Psoas muscle (tissue), 7 donors: ENCODE measurements at regions not wholly inside any gene's neighbourhood (a gene's known extent, or its start where the extent isn't known, plus 50 kb on each side); places are given as distances from the start of the nearest gene placed in this dataset.

Source experiments
- ATAC-seq, 4 donors: fragments of 200-7000 bp; cut with Tn5 transposase; one replicate each; pipeline ENCODE4 v1.9.1; 2020; ENCODE audit warnings: moderate library complexity in 3 of 4, mild to moderate bottlenecking in 2 of 4
- DNase-seq, 2 donors: peaks; one replicate each; pipeline ENCODE4 v3.0.0-alpha.2; 2020
- H3K27ac ChIP-seq: fragments of 200-600 bp; one replicate; pipeline ENCODE4 v1.8.0; 2022
- H3K27me3 ChIP-seq, 3 donors: fragments of 200-600 bp in 1 of 3; one replicate each; pipeline versions ENCODE4 v1.6.1 to v1.8.0; 2013 to 2022; ENCODE audit warnings: low read length in 2 of 3, mild to moderate bottlenecking in 2 of 3, moderate library complexity in 1 of 3; ENCODE audit not compliant: insufficient read depth in 3 of 3
- H3K36me3 ChIP-seq, 2 donors: fragments of 200-600 bp in 1 of 2; one replicate each; pipeline versions ENCODE4 v1.6.1 to v1.8.0; 2013 to 2022; ENCODE audit warnings: low read depth in 1 of 2, mild to moderate bottlenecking in 1 of 2, moderate library complexity in 1 of 2; ENCODE audit not compliant: insufficient read depth in 1 of 2
- H3K4me1 ChIP-seq: fragments of 200-600 bp; one replicate; pipeline ENCODE4 v1.8.0; 2022
- H3K4me3 ChIP-seq: fragments of 200-600 bp; one replicate; pipeline ENCODE4 v1.8.0; 2022; ENCODE audit warnings: mild to moderate bottlenecking
- H3K9me3 ChIP-seq: fragments of 200-600 bp; one replicate; pipeline ENCODE4 v1.8.0; 2022
- CTCF ChIP-seq: fragments of 200-600 bp; IDR thresholded peaks from one replicate; pipeline ENCODE4 v1.8.0; 2022; ENCODE audit warnings: antibody characterized with exemption
- WGBS, 3 donors: extraction: QIAGEN DNeasy Blood & Tissue Kit; methylation state at CpG; one replicate each; pipeline versions ENCODE4 v1.1.6 to v1.1.7; 2013; 5-methylcytosine and 5-hydroxymethylcytosine counted together
- intact Hi-C, 2 donors: fragments of 100-400 bp; cut with DNase I; formaldehyde crosslinking; loops; one replicate each; pipeline versions ENCODE4 v1.11.0 to v1.14.2; 2022
- donor health status: healthy with polysubstance abuse.
- donor health status: DM: no; HTN: no; CAD: no; lungs with moderate emphysema.
- donor health status: Bipolar disorder and iron deficiency.
- donor health status: healthy.
- donor health status: DM: yes; HTN: yes; CAD: no.
- donor health status: DM: no; HTN: no; CAD: no.
- donor health status: DM: yes; HTN: yes; CAD: no.

GRCh38 chr3:59386165-59386564, 336.3 kb upstream of the CFAP20DC start:
- ATAC-seq: no peak
- H3K4me3 ChIP-seq: no peak overlapping the region
- no peak for TF ChIP-seq CTCF
- H3K27ac ChIP-seq: no peak overlapping the region
- no peaks in the 10 kb centered on the region for H3K4me1 ChIP-seq
- intact Hi-C loops: no loop called here
- DNase-seq: no peak
- H3K36me3 ChIP-seq: no peaks in the 10 kb centered on the region
- no peaks in the 10 kb centered on the region for H3K9me3 ChIP-seq
- no peaks in the 10 kb centered on the region for H3K27me3 ChIP-seq
- 82 to 90% (median 83%) methylated on average over 5 of the region's 5 CpGs for WGBS, 3 donors

- DNase-seq (no peak), ATAC-seq (no peak)
- H3K27ac ChIP-seq: no peak overlapping the region
- no peaks in the 10 kb centered on the region for H3K9me3 ChIP-seq
- WGBS, 3 donors: 78 to 81% (median 81%) methylated on average over 7 of the region's 7 CpGs
- intact Hi-C loops: no loop called here
- no peak overlapping the region for H3K4me3 ChIP-seq
- H3K27me3 ChIP-seq: no peaks in the 10 kb centered on the region
- TF ChIP-seq CTCF: no peak
- H3K36me3 ChIP-seq: no peaks in the 10 kb centered on the region
- H3K4me1 ChIP-seq: no peaks in the 10 kb centered on the region
Observed at GRCh38 chr3:59385547-59385946, 335.7 kb upstream of the CFAP20DC start.

- H3K4me3 ChIP-seq: no peak overlapping the region
- DNase-seq (no peak), ATAC-seq (no peak)
- no peak overlapping the region for H3K27ac ChIP-seq
- intact Hi-C loops: no loop called here
- no peak for TF ChIP-seq CTCF
- WGBS, 3 donors: 86 to 93% (median 90%) methylated on average over 2 of the region's 2 CpGs
- no peaks in the 10 kb centered on the region for H3K9me3 ChIP-seq
- H3K27me3 ChIP-seq: no peaks in the 10 kb centered on the region
- H3K36me3 ChIP-seq: no peaks in the 10 kb centered on the region
- H3K4me1 ChIP-seq: no peaks in the 10 kb centered on the region
Observed at GRCh38 chr3:59381282-59381681, 331.5 kb upstream of the CFAP20DC start.

GRCh38 chr3:59380146-59380545, 330.3 kb upstream of the CFAP20DC start:
- Histone ChIP-seq H3K9me3 (no peaks in the 10 kb centered on the region), H3K36me3 (no peaks in the 10 kb centered on the region), H3K4me1 (no peaks in the 10 kb centered on the region), H3K27me3 (no peaks in the 10 kb centered on the region), H3K27ac (no peak overlapping the region), H3K4me3 (no peak overlapping the region)
- intact Hi-C loops: no loop called here
- no peak for ATAC-seq
- DNase-seq: no peak
- no peak for TF ChIP-seq CTCF

- Histone ChIP-seq H3K27ac (no peak overlapping the region), H3K27me3 (no peaks in the 10 kb centered on the region), H3K36me3 (no peaks in the 10 kb centered on the region), H3K4me1 (no peaks in the 10 kb centered on the region), H3K9me3 (no peaks in the 10 kb centered on the region), H3K4me3 (no peak overlapping the region)
- no peak for ATAC-seq
- intact Hi-C loops: no loop called here
- 59 to 64% (median 62%) methylated on average over 3 of the region's 3 CpGs for WGBS, 3 donors
- no peak for TF ChIP-seq CTCF
- DNase-seq: no peak
Observed at GRCh38 chr3:59374818-59375211, 325.0 kb upstream of the CFAP20DC start.
